IgD-negative memory B cell (primary cell): ENCODE measurements at regions not wholly inside any gene's neighbourhood (a gene's known extent, or its start where the extent isn't known, plus 50 kb on each side); places are given as distances from the start of the nearest gene placed in this dataset.

Experiments used
- H3K27ac Mint-ChIP-seq, 3 donors: one replicate each; pipeline ENCODE4 v1.8.0; 2020 to 2022; ENCODE audit warnings: mild to moderate bottlenecking in 3 of 3, mixed read lengths in 3 of 3, moderate library complexity in 1 of 3
- H3K27me3 Mint-ChIP-seq: one replicate; pipeline ENCODE4 v1.8.0; 2021; ENCODE audit warnings: mixed read lengths
- H3K36me3 Mint-ChIP-seq: one replicate; pipeline ENCODE4 v1.8.0; 2020; ENCODE audit warnings: mild to moderate bottlenecking, mixed read lengths
- H3K4me1 Mint-ChIP-seq, 3 donors: one replicate each; pipeline ENCODE4 v1.8.0; 2020 to 2022; ENCODE audit warnings: mixed read lengths in 3 of 3, mild to moderate bottlenecking in 1 of 3
- H3K4me3 Mint-ChIP-seq, 4 donors: one replicate each; pipeline ENCODE4 v1.8.0; 2020 to 2022; ENCODE audit warnings: mild to moderate bottlenecking in 4 of 4, mixed read lengths in 4 of 4, moderate library complexity in 3 of 4
- H3K9me3 Mint-ChIP-seq, 3 donors: one replicate each; pipeline ENCODE4 v1.8.0; 2020 to 2021; ENCODE audit warnings: mixed read lengths in 3 of 3, mild to moderate bottlenecking in 1 of 3

GRCh38 chr21:28818663-28819278 lies 173.9 kb downstream of the LTN1 start:
- no peaks in the 10 kb centered on the region for H3K4me1 Mint-ChIP-seq
- H3K36me3 Mint-ChIP-seq = peaks cover 6% of the 10 kb centered on the region
- no peaks in the 10 kb centered on the region for H3K27me3 Mint-ChIP-seq
- no peak overlapping the region for H3K4me3 Mint-ChIP-seq
- no peak overlapping the region for H3K27ac Mint-ChIP-seq
- H3K9me3 Mint-ChIP-seq = no peaks in the 10 kb centered on the region

GRCh38 chr21:28817871-28818270 lies 174.8 kb downstream of the LTN1 start:
- no peak overlapping the region for H3K27ac Mint-ChIP-seq

GRCh38 chr21:28811860-28812259 lies 180.8 kb downstream of the LTN1 start:
- Mint-ChIP-seq H3K4me1 (no peaks in the 10 kb centered on the region), H3K9me3 (peaks cover 0 to 10% (median 2%) of the 10 kb centered on the region in 3 donors), H3K4me3 (no peak overlapping the region), H3K27ac (no peak overlapping the region), H3K27me3 (no peaks in the 10 kb centered on the region), H3K36me3 (peaks cover 17% of the 10 kb centered on the region)

More at GRCh38 chr21:28817871-28818270, 174.8 kb downstream of the LTN1 start:
- Mint-ChIP-seq H3K36me3 (peaks cover 11% of the 10 kb centered on the region), H3K27me3 (no peaks in the 10 kb centered on the region), H3K4me1 (no peaks in the 10 kb centered on the region), H3K4me3 (no peak overlapping the region), H3K9me3 (peaks cover 0 to 2% (median 0%) of the 10 kb centered on the region in 3 donors)

- H3K36me3 Mint-ChIP-seq = peaks cover 19% of the 10 kb centered on the region
- H3K27me3 Mint-ChIP-seq = no peaks in the 10 kb centered on the region
- no peak overlapping the region for H3K27ac Mint-ChIP-seq
- H3K4me1 Mint-ChIP-seq = no peaks in the 10 kb centered on the region
- peaks cover 0 to 15% (median 2%) of the 10 kb centered on the region in 3 donors for H3K9me3 Mint-ChIP-seq
- H3K4me3 Mint-ChIP-seq = no peak overlapping the region
These were observed 181.7 kb downstream of the LTN1 start for GRCh38 chr21:28810826-28811524.

GRCh38 chr21:28805885-28806284 lies 186.8 kb downstream of the LTN1 start:
- no peaks in the 10 kb centered on the region for H3K4me1 Mint-ChIP-seq
- H3K27me3 Mint-ChIP-seq = no peaks in the 10 kb centered on the region
- peaks cover 0 to 14% (median 2%) of the 10 kb centered on the region in 3 donors for H3K9me3 Mint-ChIP-seq
- no peak overlapping the region for H3K4me3 Mint-ChIP-seq
- peaks cover 16% of the 10 kb centered on the region for H3K36me3 Mint-ChIP-seq
- H3K27ac Mint-ChIP-seq = no peak overlapping the region

- H3K36me3 Mint-ChIP-seq = peaks cover 17% of the 10 kb centered on the region
These were observed 188.5 kb downstream of the LTN1 start for GRCh38 chr21:28804089-28804670.

GRCh38 chr21:28801906-28802305 lies 190.8 kb downstream of the LTN1 start:
- Mint-ChIP-seq H3K4me1 (no peaks in the 10 kb centered on the region), H3K36me3 (peaks cover 7% of the 10 kb centered on the region), H3K27ac (no peak overlapping the region), H3K9me3 (peaks cover 0 to 5% (median 0%) of the 10 kb centered on the region in 3 donors), H3K27me3 (peaks cover 1% of the 10 kb centered on the region), H3K4me3 (no peak overlapping the region)

More at GRCh38 chr21:28804089-28804670, 188.5 kb downstream of the LTN1 start:
- H3K27ac Mint-ChIP-seq = no peak overlapping the region
- H3K4me3 Mint-ChIP-seq = no peak overlapping the region
- no peaks in the 10 kb centered on the region for H3K27me3 Mint-ChIP-seq
- H3K9me3 Mint-ChIP-seq = peaks cover 0 to 8% (median 2%) of the 10 kb centered on the region in 3 donors
- H3K4me1 Mint-ChIP-seq = no peaks in the 10 kb centered on the region

- peaks cover 1% of the 10 kb centered on the region for H3K27me3 Mint-ChIP-seq
- no peaks in the 10 kb centered on the region for H3K4me1 Mint-ChIP-seq
- H3K9me3 Mint-ChIP-seq = no peaks in the 10 kb centered on the region
- no peak overlapping the region for H3K4me3 Mint-ChIP-seq
- peaks cover 4% of the 10 kb centered on the region for H3K36me3 Mint-ChIP-seq
- peak overlapping the region in 1 of 3 donors; percentile 37 for H3K27ac Mint-ChIP-seq
These were observed 192.8 kb downstream of the LTN1 start for GRCh38 chr21:28799926-28800325.

- no peak overlapping the region for H3K4me3 Mint-ChIP-seq
These were observed 193.9 kb downstream of the LTN1 start for GRCh38 chr21:28798798-28799197.

GRCh38 chr21:28795251-28795650 lies 197.4 kb downstream of the LTN1 start:
- Mint-ChIP-seq H3K36me3 (peaks cover 3% of the 10 kb centered on the region), H3K9me3 (no peaks in the 10 kb centered on the region), H3K27me3 (peaks cover 1% of the 10 kb centered on the region), H3K4me3 (no peak overlapping the region), H3K27ac (no peak overlapping the region), H3K4me1 (peaks cover 5 to 12% (median 6%) of the 10 kb centered on the region in 3 donors)

More at GRCh38 chr21:28798798-28799197, 193.9 kb downstream of the LTN1 start:
- peaks cover 4% of the 10 kb centered on the region for H3K36me3 Mint-ChIP-seq
- H3K9me3 Mint-ChIP-seq = no peaks in the 10 kb centered on the region
- H3K27me3 Mint-ChIP-seq = peaks cover 1% of the 10 kb centered on the region
- no peaks in the 10 kb centered on the region for H3K4me1 Mint-ChIP-seq
- no peak overlapping the region for H3K27ac Mint-ChIP-seq

GRCh38 chr21:28794371-28794851 lies 198.3 kb downstream of the LTN1 start:
- H3K27me3 Mint-ChIP-seq = peaks cover 1% of the 10 kb centered on the region
- H3K9me3 Mint-ChIP-seq = no peaks in the 10 kb centered on the region
- H3K4me1 Mint-ChIP-seq = peaks cover 5 to 12% (median 6%) of the 10 kb centered on the region in 3 donors
- peaks cover 2% of the 10 kb centered on the region for H3K36me3 Mint-ChIP-seq
- H3K4me3 Mint-ChIP-seq = no peak overlapping the region
- H3K27ac Mint-ChIP-seq = no peak overlapping the region

- peaks cover 4% of the 10 kb centered on the region for H3K36me3 Mint-ChIP-seq
- no peak overlapping the region for H3K4me3 Mint-ChIP-seq
- peaks cover 1% of the 10 kb centered on the region for H3K27me3 Mint-ChIP-seq
- no peaks in the 10 kb centered on the region for H3K9me3 Mint-ChIP-seq
- no peak overlapping the region for H3K27ac Mint-ChIP-seq
- peaks cover 5 to 15% (median 6%) of the 10 kb centered on the region in 3 donors for H3K4me1 Mint-ChIP-seq
These were observed 199.6 kb downstream of the LTN1 start for GRCh38 chr21:28793043-28793442.

- Mint-ChIP-seq H3K27me3 (no peaks in the 10 kb centered on the region), H3K4me3 (peak overlapping the region in 1 of 4 donors; percentile 44), H3K36me3 (peaks cover 5% of the 10 kb centered on the region), H3K27ac (no peak overlapping the region), H3K9me3 (no peaks in the 10 kb centered on the region), H3K4me1 (peaks cover 5 to 15% (median 6%) of the 10 kb centered on the region in 3 donors)
These were observed 200.9 kb downstream of the LTN1 start for GRCh38 chr21:28791595-28792282.

- Mint-ChIP-seq H3K4me1 (peaks cover 5 to 15% (median 6%) of the 10 kb centered on the region in 3 donors), H3K9me3 (peaks cover 0 to 6% (median 1%) of the 10 kb centered on the region in 3 donors), H3K36me3 (peaks cover 7% of the 10 kb centered on the region), H3K4me3 (no peak overlapping the region), H3K27ac (no peak overlapping the region), H3K27me3 (no peaks in the 10 kb centered on the region)
These were observed 202.3 kb downstream of the LTN1 start for GRCh38 chr21:28790335-28790734.

- Mint-ChIP-seq H3K27ac (no peak overlapping the region), H3K4me1 (peaks cover 5 to 15% (median 6%) of the 10 kb centered on the region in 3 donors), H3K4me3 (no peak overlapping the region), H3K27me3 (no peaks in the 10 kb centered on the region), H3K9me3 (peaks cover under 1 to 11% (median 4%) of the 10 kb centered on the region in 3 donors), H3K36me3 (peaks cover 7% of the 10 kb centered on the region)
These were observed 203.2 kb downstream of the LTN1 start for GRCh38 chr21:28789523-28789922.
